ENCODE measurements at regions not wholly inside any gene's neighbourhood (a gene's known extent, or its start where the extent isn't known, plus 50 kb on each side); places are given as distances from the start of the nearest gene placed in this dataset.

DNA sequence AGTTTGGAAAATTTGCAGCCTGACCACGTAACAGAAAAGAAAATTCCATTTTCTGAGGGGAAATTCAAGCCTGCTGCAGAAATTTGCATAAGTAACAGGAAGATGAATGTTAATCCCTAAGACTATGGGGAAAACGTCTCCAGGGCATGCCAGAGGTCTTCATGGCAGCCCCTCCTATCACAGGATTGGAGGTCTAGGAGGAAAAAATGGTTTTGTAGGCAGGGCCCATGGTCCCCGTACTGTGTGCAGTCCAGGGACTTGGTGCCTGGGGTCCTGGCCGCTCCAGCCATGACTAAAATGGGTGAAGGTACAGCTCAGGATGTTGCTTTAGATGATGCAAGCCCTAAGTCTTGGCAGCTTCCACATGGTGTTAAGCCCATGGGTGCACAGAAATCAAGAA, 437.3 kb upstream of the SEMA3A start:
- TF ChIP-seq CTCF (IDR thresholded peaks at IDR 0.05; ENCODE audit: extremely low read depth, insufficient read depth, missing control alignments): no peak
- in situ Hi-C loops (cut with MboI; ENCODE audit: low pct_unique_long_range_greater_than_20kb, low sequenced_read_pairs, unreplicated experiment): no loop called here
- no peak for DNase-seq (ENCODE audit: low spot score)

- in situ Hi-C loops (cut with MboI; ENCODE audit: low pct_unique_long_range_greater_than_20kb, low sequenced_read_pairs, unreplicated experiment): no loop called here
- TF ChIP-seq CTCF (IDR thresholded peaks at IDR 0.05; ENCODE audit: extremely low read depth, insufficient read depth, missing control alignments): no peak
- DNase-seq (ENCODE audit: low spot score): no peak
These were observed 435.2 kb upstream of the SEMA3A start for GRCh38 chr7:84629640-84630318.

DNA sequence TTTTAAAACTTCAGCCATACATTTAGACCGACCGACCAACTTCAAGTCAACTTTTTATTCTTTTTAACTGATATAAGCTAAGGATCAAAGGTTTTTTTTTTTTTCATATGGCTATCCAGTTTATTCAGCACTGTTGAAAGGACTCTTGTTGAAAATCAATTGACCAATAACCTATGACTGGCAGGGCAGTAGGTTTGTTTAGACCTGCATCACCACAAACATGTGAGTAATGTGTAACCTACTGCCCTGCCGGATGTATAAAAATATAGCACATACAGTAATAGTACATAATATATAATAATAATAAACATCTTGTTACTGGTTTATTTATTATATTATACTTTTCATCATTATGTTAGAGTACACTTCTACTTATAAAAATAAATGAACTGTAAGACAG, 434.6 kb upstream of the SEMA3A start:
- in situ Hi-C loops (cut with MboI; ENCODE audit: low pct_unique_long_range_greater_than_20kb, low sequenced_read_pairs, unreplicated experiment): no loop called here
- no peak for DNase-seq (ENCODE audit: low spot score)
- TF ChIP-seq CTCF (IDR thresholded peaks at IDR 0.05; ENCODE audit: extremely low read depth, insufficient read depth, missing control alignments): no peak

GRCh38 chr7:84627250-84627649, 432.7 kb upstream of the SEMA3A start:
- in situ Hi-C loops (cut with MboI; ENCODE audit: low pct_unique_long_range_greater_than_20kb, low sequenced_read_pairs, unreplicated experiment): no loop called here
- no peak for DNase-seq (ENCODE audit: low spot score)
- TF ChIP-seq CTCF (IDR thresholded peaks at IDR 0.05; ENCODE audit: extremely low read depth, insufficient read depth, missing control alignments): no peak

GRCh38 chr7:84624927-84625326, 430.3 kb upstream of the SEMA3A start:
- TF ChIP-seq CTCF (IDR thresholded peaks at IDR 0.05; ENCODE audit: extremely low read depth, insufficient read depth, missing control alignments): no peak

GRCh38 chr7:84624527-84624926, 429.9 kb upstream of the SEMA3A start:
- in situ Hi-C loops (cut with MboI; ENCODE audit: low pct_unique_long_range_greater_than_20kb, low sequenced_read_pairs, unreplicated experiment): no loop called here
- no peak for DNase-seq (ENCODE audit: low spot score)
- TF ChIP-seq CTCF (IDR thresholded peaks at IDR 0.05; ENCODE audit: extremely low read depth, insufficient read depth, missing control alignments): no peak

More at GRCh38 chr7:84624927-84625326, 430.3 kb upstream of the SEMA3A start:
- DNase-seq (ENCODE audit: low spot score): no peak
- in situ Hi-C loops (cut with MboI; ENCODE audit: low pct_unique_long_range_greater_than_20kb, low sequenced_read_pairs, unreplicated experiment): no loop called here

Measured in GM13977 (cell line).